ENCODE measurements at regions not wholly inside any gene's neighbourhood (a gene's known extent, or its start where the extent isn't known, plus 50 kb on each side); places are given as distances from the start of the nearest gene placed in this dataset.
"Not testable (repeated sequence)": the region's sequence is repeated elsewhere in the genome, so short reads cannot be mapped to it uniquely, and the experiment has no call there.

- DNase-seq: no peak
These were observed 476.6 kb downstream of the IRS2 start for GRCh38 chr13:109309625-109310363.

GRCh38 chr13:109307027-109307426 lies 479.4 kb downstream of the IRS2 start:
- DNase-seq: no peak

- no peak for DNase-seq
These were observed 484.7 kb downstream of the IRS2 start for GRCh38 chr13:109301726-109302125.

- DNase-seq: no peak
These were observed 485.1 kb downstream of the IRS2 start for GRCh38 chr13:109301276-109301675.

GRCh38 chr13:109297628-109298027 lies 488.8 kb downstream of the IRS2 start:
- DNase-seq: no peak

- no peak for DNase-seq
These were observed 493.2 kb downstream of the IRS2 start for GRCh38 chr13:109293166-109293565.

GRCh38 chr13:109288151-109288709 lies 498.2 kb downstream of the IRS2 start:
- DNase-seq: no peak

GRCh38 chr13:109287553-109287952 lies 498.8 kb downstream of the IRS2 start:
- DNase-seq: no peak

- no peak for DNase-seq
These were observed 500.8 kb downstream of the IRS2 start for GRCh38 chr13:109285586-109285985.

- no peak for DNase-seq
These were observed 504.3 kb downstream of the IRS2 start for GRCh38 chr13:109281903-109282635.

- no peak for DNase-seq
These were observed 505.1 kb downstream of the IRS2 start for GRCh38 chr13:109281017-109281902.

- DNase-seq: no peak
These were observed 510.1 kb downstream of the IRS2 start for GRCh38 chr13:109276261-109276660.

- no peak for DNase-seq
These were observed 510.5 kb downstream of the IRS2 start for GRCh38 chr13:109275852-109276251.

GRCh38 chr13:109275139-109275745 lies 511.1 kb downstream of the IRS2 start:
- no peak for DNase-seq

GRCh38 chr13:109274188-109274821 lies 512.1 kb downstream of the IRS2 start:
- no peak for DNase-seq

- no peak for DNase-seq
These were observed 513.0 kb downstream of the IRS2 start for GRCh38 chr13:109273326-109273751.

GRCh38 chr13:109272595-109273325 lies 513.6 kb downstream of the IRS2 start:
- no peak for DNase-seq

- DNase-seq: no peak
These were observed 514.5 kb downstream of the IRS2 start for GRCh38 chr13:109271555-109272541.

GRCh38 chr13:109271061-109271460 lies 515.3 kb downstream of the IRS2 start:
- no peak for DNase-seq

- not testable (repeated sequence) for DNase-seq
These were observed 517.0 kb downstream of the IRS2 start for GRCh38 chr13:109269381-109269780.
